ENCODE measurements at regions not wholly inside any gene's neighbourhood (a gene's known extent, or its start where the extent isn't known, plus 50 kb on each side); places are given as distances from the start of the nearest gene placed in this dataset.

- no peak overlapping the region for H3K27ac ChIP-seq (ENCODE audit: low read depth, low read length)
- CTCF ChIA-PET, result no interaction called here
- Mint-ChIP-seq H3K4me3 (no peak overlapping the region), H3K9me3 (peaks cover 0 to 5% (median 0%) of the 10 kb centered on the region in 11 donors), H3K36me3 (peaks cover 0 to 5% (median 0%) of the 10 kb centered on the region in 5 donors), H3K4me1 (peaks cover 0 to 3% (median 0%) of the 10 kb centered on the region in 7 donors), H3K27ac (no peak overlapping the region), H3K27me3 (peaks cover 0 to 56% (median 4%) of the 10 kb centered on the region in 5 donors)
- POLR2A ChIA-PET, result interaction anchor here (0.6 kb wide), 1 partner anchor 20 kb away, joined by 5 read pairs; no protein-coding TSS in a partner anchor
- DNase-seq (no peak), ATAC-seq (no peak)
- H3K36me3 ChIP-seq (ENCODE audit: control insufficient read depth in 2 of 3, insufficient read depth in 3 of 3, low read length in 3 of 3), result no peaks in the 10 kb centered on the region
- no peaks in the 10 kb centered on the region for H3K9me3 ChIP-seq (ENCODE audit: control insufficient read depth in 2 of 3, low read length in 3 of 3)
- H3K4me1 ChIP-seq (ENCODE audit: control insufficient read depth in 2 of 2, insufficient read depth in 2 of 2, low read length in 2 of 2), result no peaks in the 10 kb centered on the region
- H3K4me3 ChIP-seq (ENCODE audit: low read length), result no peak overlapping the region
- intact Hi-C loops (cut with micrococcal nuclease), result no loop called here
- no peaks in the 10 kb centered on the region for H3K27me3 ChIP-seq (ENCODE audit: control insufficient read depth in 2 of 2, insufficient read depth in 2 of 2, low read length in 2 of 2)
Observed at GRCh38 chr5:54825005-54825404, 160.4 kb downstream of the ESM1 start.

GRCh38 chr5:54823006-54823405 lies 162.4 kb downstream of the ESM1 start:
- CTCF ChIA-PET, result no interaction called here
- Mint-ChIP-seq H3K4me3 (no peak overlapping the region), H3K27ac (no peak overlapping the region), H3K27me3 (peaks cover 0 to 52% (median 4%) of the 10 kb centered on the region in 5 donors), H3K4me1 (no peaks in the 10 kb centered on the region), H3K9me3 (peaks cover 0 to 5% (median 0%) of the 10 kb centered on the region in 11 donors), H3K36me3 (peaks cover 0 to 5% (median 0%) of the 10 kb centered on the region in 5 donors)
- Histone ChIP-seq H3K27me3 (ENCODE audit: control insufficient read depth in 2 of 2, insufficient read depth in 2 of 2, low read length in 2 of 2) (no peaks in the 10 kb centered on the region), H3K36me3 (ENCODE audit: control insufficient read depth in 2 of 3, insufficient read depth in 3 of 3, low read length in 3 of 3) (no peaks in the 10 kb centered on the region), H3K4me1 (ENCODE audit: control insufficient read depth in 2 of 2, insufficient read depth in 2 of 2, low read length in 2 of 2) (no peaks in the 10 kb centered on the region), H3K27ac (ENCODE audit: low read depth, low read length) (no peak overlapping the region), H3K9me3 (ENCODE audit: control insufficient read depth in 2 of 3, low read length in 3 of 3) (no peaks in the 10 kb centered on the region), H3K4me3 (ENCODE audit: low read length) (no peak overlapping the region)
- DNase-seq (no peak), ATAC-seq (no peak)
- POLR2A ChIA-PET, result no interaction called here
- intact Hi-C loops (cut with micrococcal nuclease), result no loop called here

DNA sequence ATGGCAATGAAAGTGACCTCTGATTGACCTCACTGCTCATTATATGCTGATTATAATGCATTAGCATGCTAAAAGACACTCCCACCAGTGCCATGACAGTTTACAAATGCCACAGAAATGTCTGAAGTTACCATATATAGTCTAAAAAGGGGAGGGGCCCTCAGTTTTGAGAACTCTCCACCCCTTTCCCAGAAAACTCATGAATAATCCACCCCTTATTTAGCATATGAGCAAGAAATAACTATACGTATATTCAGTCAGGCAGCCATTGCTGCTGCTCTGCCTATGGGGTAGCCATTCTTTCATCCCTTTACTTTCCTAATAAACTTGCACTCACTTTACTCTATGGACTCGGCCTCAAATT lies 163.1 kb downstream of the ESM1 start:
- intact Hi-C loops (cut with micrococcal nuclease), result no loop called here
- H3K27me3 Mint-ChIP-seq, result peaks cover 0 to 50% (median 4%) of the 10 kb centered on the region in 5 donors
- no peak for DNase-seq
- no peak overlapping the region for H3K27ac ChIP-seq (ENCODE audit: low read depth, low read length)
- H3K4me3 Mint-ChIP-seq, result no peak overlapping the region
- peaks cover 0 to 5% (median 0%) of the 10 kb centered on the region in 5 donors for H3K36me3 Mint-ChIP-seq
- ChIA-PET CTCF (interaction anchor here (1.1 kb wide), 1 partner anchor 23 kb away, joined by 3 read pairs; no protein-coding TSS in a partner anchor), POLR2A (no interaction called here)
- no peaks in the 10 kb centered on the region for H3K27me3 ChIP-seq (ENCODE audit: control insufficient read depth in 2 of 2, insufficient read depth in 2 of 2, low read length in 2 of 2)
- no peaks in the 10 kb centered on the region for H3K9me3 ChIP-seq (ENCODE audit: control insufficient read depth in 2 of 3, low read length in 3 of 3)
- H3K4me1 Mint-ChIP-seq, result no peaks in the 10 kb centered on the region
- no peak for ATAC-seq
- H3K36me3 ChIP-seq (ENCODE audit: control insufficient read depth in 2 of 3, insufficient read depth in 3 of 3, low read length in 3 of 3), result no peaks in the 10 kb centered on the region
- no peaks in the 10 kb centered on the region for H3K4me1 ChIP-seq (ENCODE audit: control insufficient read depth in 2 of 2, insufficient read depth in 2 of 2, low read length in 2 of 2)
- H3K4me3 ChIP-seq (ENCODE audit: low read length), result no peak overlapping the region
- H3K9me3 Mint-ChIP-seq, result peaks cover 0 to 5% (median 0%) of the 10 kb centered on the region in 11 donors
- no peak overlapping the region for H3K27ac Mint-ChIP-seq

GRCh38 chr5:54821445-54822323 lies 163.7 kb downstream of the ESM1 start:
- POLR2A ChIA-PET, result interaction anchor here (1.0 kb wide), 1 partner anchor 27 kb away, joined by 3 read pairs; no protein-coding TSS in a partner anchor
- H3K27ac ChIP-seq (ENCODE audit: low read depth, low read length), result no peak overlapping the region
- H3K9me3 ChIP-seq (ENCODE audit: control insufficient read depth in 2 of 3, low read length in 3 of 3), result no peaks in the 10 kb centered on the region

DNA sequence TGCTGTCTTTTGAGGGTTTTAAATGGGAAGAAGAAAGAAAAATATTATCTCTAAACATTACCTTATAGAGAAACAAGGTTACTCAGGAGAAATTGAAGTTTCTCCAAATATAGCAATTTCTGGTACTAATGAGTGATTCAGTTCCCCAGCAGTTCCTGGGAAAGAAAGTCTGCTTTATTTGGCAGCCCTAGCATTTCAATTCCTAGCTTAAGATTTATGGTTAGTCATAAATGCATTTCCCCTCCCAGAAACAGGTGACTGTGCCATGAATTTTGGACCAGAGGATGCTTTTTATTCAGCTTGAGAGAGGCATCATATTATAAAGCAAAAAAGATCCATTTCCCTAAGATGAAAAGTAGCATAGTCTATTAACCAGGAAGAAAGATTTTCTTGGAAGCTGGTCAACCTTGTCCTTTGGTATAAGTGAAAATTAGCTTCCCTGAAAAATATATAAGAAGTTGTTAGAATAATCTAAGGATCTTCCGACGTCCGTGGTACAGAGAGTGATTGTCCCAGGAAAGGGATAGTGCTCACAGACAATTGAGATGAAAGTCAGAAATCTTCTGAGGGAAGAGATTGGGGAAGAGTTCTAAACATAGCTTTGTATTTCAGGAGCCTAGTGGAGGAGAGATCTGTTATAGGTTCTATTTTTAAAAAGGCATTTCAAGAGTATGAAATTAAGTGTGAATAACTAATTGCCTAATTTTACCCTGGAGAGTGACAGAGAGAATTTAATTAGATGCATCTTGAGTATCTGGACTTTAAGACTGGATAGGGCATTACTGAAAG lies 164.9 kb downstream of the ESM1 start:
- ChIA-PET POLR2A (interaction anchor here (1.0 kb wide), 1 partner anchor 26 kb away, joined by 3 read pairs; no protein-coding TSS in a partner anchor), CTCF (no interaction called here)
- ATAC-seq, result no peak
- H3K4me3 ChIP-seq (ENCODE audit: low read length), result no peak overlapping the region
- no peaks in the 10 kb centered on the region for H3K9me3 ChIP-seq (ENCODE audit: control insufficient read depth in 2 of 3, low read length in 3 of 3)
- H3K27me3 Mint-ChIP-seq, result peaks cover 0 to 41% (median 0%) of the 10 kb centered on the region in 5 donors
- H3K4me3 Mint-ChIP-seq, result no peak overlapping the region
- no peak overlapping the region for H3K27ac Mint-ChIP-seq
- H3K36me3 Mint-ChIP-seq, result peaks cover 0 to 4% (median 0%) of the 10 kb centered on the region in 5 donors
- intact Hi-C loops (cut with micrococcal nuclease), result no loop called here
- no peak overlapping the region for H3K27ac ChIP-seq (ENCODE audit: low read depth, low read length)
- H3K36me3 ChIP-seq (ENCODE audit: control insufficient read depth in 2 of 3, insufficient read depth in 3 of 3, low read length in 3 of 3), result no peaks in the 10 kb centered on the region
- H3K4me1 Mint-ChIP-seq, result no peaks in the 10 kb centered on the region
- no peak for DNase-seq
- H3K27me3 ChIP-seq (ENCODE audit: control insufficient read depth in 2 of 2, insufficient read depth in 2 of 2, low read length in 2 of 2), result no peaks in the 10 kb centered on the region
- no peaks in the 10 kb centered on the region for H3K4me1 ChIP-seq (ENCODE audit: control insufficient read depth in 2 of 2, insufficient read depth in 2 of 2, low read length in 2 of 2)
- peaks cover 0 to 9% (median 0%) of the 10 kb centered on the region in 11 donors for H3K9me3 Mint-ChIP-seq

More at GRCh38 chr5:54821445-54822323, 163.7 kb downstream of the ESM1 start:
- H3K4me1 Mint-ChIP-seq, result no peaks in the 10 kb centered on the region
- H3K27ac Mint-ChIP-seq, result no peak overlapping the region
- H3K9me3 Mint-ChIP-seq, result peaks cover 0 to 5% (median 0%) of the 10 kb centered on the region in 11 donors
- intact Hi-C loops (cut with micrococcal nuclease), result no loop called here
- no peaks in the 10 kb centered on the region for H3K36me3 ChIP-seq (ENCODE audit: control insufficient read depth in 2 of 3, insufficient read depth in 3 of 3, low read length in 3 of 3)
- H3K4me3 Mint-ChIP-seq, result no peak overlapping the region
- peaks cover 0 to 5% (median 0%) of the 10 kb centered on the region in 5 donors for H3K36me3 Mint-ChIP-seq
- H3K27me3 Mint-ChIP-seq, result peaks cover 0 to 45% (median 0%) of the 10 kb centered on the region in 5 donors
- CTCF ChIA-PET, result interaction anchor here (1.1 kb wide), 1 partner anchor 23 kb away, joined by 3 read pairs; no protein-coding TSS in a partner anchor
- no peak overlapping the region for H3K4me3 ChIP-seq (ENCODE audit: low read length)
- DNase-seq, result no peak
- H3K27me3 ChIP-seq (ENCODE audit: control insufficient read depth in 2 of 2, insufficient read depth in 2 of 2, low read length in 2 of 2), result no peaks in the 10 kb centered on the region
- no peak for ATAC-seq
- H3K4me1 ChIP-seq (ENCODE audit: control insufficient read depth in 2 of 2, insufficient read depth in 2 of 2, low read length in 2 of 2), result no peaks in the 10 kb centered on the region

DNA sequence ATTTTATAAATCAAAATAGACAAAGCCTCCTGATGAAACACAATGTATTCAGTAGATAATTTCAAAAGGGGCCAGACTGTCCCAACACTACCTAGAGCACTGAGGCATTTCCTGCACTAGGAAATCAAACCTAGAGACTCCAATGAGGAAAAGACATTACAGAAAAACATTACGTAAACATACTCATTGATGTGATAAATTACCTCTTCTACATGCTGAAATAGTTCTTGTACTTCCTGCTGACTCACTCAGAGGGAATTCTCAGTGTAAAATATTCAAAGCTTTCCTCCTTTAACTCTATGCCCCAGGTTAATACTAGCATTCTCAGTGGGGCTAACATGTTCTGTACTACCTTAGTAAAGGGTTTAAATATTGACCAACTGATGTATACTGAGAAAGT lies 178.0 kb downstream of the ESM1 start:
- ChIA-PET CTCF (no interaction called here), POLR2A (no interaction called here)
- Histone ChIP-seq H3K27me3 (ENCODE audit: control insufficient read depth in 2 of 2, insufficient read depth in 2 of 2, low read length in 2 of 2) (no peaks in the 10 kb centered on the region), H3K27ac (ENCODE audit: low read depth, low read length) (no peak overlapping the region), H3K4me1 (ENCODE audit: control insufficient read depth in 2 of 2, insufficient read depth in 2 of 2, low read length in 2 of 2) (no peaks in the 10 kb centered on the region), H3K9me3 (ENCODE audit: control insufficient read depth in 2 of 3, low read length in 3 of 3) (no peaks in the 10 kb centered on the region), H3K36me3 (ENCODE audit: control insufficient read depth in 2 of 3, insufficient read depth in 3 of 3, low read length in 3 of 3) (no peaks in the 10 kb centered on the region), H3K4me3 (ENCODE audit: low read length) (no peak overlapping the region)
- peaks cover 0 to 7% (median 5%) of the 10 kb centered on the region in 5 donors for H3K36me3 Mint-ChIP-seq
- ATAC-seq, result no peak
- intact Hi-C loops (cut with micrococcal nuclease), result no loop called here
- no peak overlapping the region for H3K4me3 Mint-ChIP-seq
- peaks cover 0 to 13% (median 4%) of the 10 kb centered on the region in 11 donors for H3K9me3 Mint-ChIP-seq
- H3K27me3 Mint-ChIP-seq, result peaks cover 0 to 15% (median 0%) of the 10 kb centered on the region in 5 donors
- no peak overlapping the region for H3K27ac Mint-ChIP-seq
- peaks cover 0 to 2% (median 0%) of the 10 kb centered on the region in 7 donors for H3K4me1 Mint-ChIP-seq
- no peak for DNase-seq
